NCI-H1092 treated with DMSO at 0.1 percent for 48 hours (cell line): ENCODE measurements at regions not wholly inside any gene's neighbourhood (a gene's known extent, or its start where the extent isn't known, plus 50 kb on each side); places are given as distances from the start of the nearest gene placed in this dataset.
"Not testable (repeated sequence)": the region's sequence is repeated elsewhere in the genome, so short reads cannot be mapped to it uniquely, and the experiment has no call there.

Experiments
- DNase-seq: peaks from one replicate; lab custom pipeline; 2025; lab: John Stamatoyannopoulos, UW

DNA sequence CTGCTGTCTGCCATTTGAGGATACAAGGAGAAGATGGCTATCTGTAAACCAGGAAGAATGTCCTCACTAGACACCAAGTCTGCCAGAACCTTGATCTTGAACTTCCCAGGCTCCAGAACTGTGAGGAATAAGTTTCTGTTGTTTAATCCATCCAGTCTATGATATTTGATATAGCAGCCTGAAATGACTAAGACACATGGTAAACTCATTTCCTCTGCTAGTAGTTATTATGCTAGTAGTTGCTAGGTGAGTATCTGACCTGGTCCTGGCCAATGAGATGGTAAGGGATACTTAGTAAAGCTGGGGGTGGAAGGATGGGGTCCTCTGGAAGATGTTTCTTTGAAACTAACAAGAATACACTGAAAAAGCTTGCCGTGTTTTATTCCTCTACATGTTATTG lies 280.7 kb upstream of the ARHGEF26 start:
- no peak for DNase-seq

DNA sequence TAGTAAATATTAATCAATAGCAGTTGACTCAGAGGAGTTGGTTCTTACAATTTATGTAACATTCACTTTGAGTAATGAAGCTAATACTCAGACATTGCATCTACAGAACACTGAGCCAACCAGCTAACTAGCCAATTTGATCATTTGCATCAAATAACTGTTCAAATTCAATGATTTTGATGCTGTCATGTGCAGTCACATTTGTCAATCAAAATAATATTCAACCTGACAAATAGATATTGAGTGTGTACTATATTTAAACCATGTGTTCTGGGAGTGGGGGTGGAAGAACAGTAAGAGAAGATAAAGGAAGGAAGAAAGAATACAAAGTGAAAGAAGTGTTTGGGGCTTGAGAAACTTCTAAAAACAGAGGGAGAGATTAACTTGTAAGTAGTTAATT lies 277.2 kb upstream of the ARHGEF26 start:
- no peak for DNase-seq

DNA sequence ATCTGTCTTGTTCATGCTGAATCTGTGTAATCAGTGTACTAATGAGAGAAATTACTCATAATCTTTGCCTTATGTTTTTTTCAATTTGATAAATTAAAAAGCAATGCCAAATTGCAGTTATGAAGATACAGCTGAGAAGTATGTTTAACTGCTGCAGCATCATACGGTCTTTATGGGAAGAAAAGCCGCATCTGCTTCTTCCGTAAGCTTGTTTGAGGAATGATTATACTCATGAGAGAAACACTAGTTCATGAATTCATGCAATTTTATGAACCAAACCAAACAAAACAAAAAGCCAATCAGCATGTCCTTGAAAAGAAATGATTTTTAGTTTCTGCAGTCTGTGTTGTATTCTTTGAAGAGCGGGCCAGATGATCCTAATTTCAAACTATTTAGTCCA lies 275.9 kb upstream of the ARHGEF26 start:
- DNase-seq: no peak

DNA sequence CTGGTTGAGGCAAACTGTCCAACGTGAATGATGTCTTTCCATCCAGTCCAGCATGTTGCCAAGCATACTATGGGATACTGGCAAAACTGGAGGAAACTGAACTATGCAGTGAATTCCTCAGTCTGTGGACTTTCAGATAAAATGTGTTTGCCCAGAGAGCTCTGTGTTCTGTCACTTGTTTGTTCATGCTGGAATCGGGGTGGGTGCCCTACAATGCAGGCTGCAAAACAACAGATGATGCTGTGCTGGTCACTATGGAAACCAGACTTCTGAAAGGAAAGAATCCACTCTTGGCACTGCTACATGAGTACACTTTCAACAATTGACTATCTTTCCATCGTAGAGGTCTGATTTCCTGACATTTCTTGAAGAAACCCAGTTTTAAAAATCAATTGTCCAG lies 272.5 kb upstream of the ARHGEF26 start:
- DNase-seq: no peak

DNA sequence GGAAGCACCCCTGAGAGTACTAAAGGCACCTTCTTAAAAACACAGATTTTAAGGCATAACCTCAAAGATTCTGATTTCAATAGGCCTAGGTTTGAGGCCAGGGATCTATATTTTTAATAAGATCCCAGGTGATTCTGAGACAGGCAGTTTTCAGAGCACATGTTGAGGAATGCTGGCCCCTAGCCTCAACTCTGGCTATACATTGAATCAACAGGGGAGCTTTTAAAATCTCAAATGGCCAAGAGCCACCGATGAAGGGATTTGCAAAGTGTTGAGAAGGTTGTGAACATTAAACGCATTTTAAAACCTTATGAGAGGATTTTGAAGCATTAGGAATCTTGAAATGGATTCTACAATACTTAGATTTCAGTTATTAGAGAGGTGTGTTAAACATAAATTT lies 268.8 kb upstream of the ARHGEF26 start:
- DNase-seq: no peak

DNA sequence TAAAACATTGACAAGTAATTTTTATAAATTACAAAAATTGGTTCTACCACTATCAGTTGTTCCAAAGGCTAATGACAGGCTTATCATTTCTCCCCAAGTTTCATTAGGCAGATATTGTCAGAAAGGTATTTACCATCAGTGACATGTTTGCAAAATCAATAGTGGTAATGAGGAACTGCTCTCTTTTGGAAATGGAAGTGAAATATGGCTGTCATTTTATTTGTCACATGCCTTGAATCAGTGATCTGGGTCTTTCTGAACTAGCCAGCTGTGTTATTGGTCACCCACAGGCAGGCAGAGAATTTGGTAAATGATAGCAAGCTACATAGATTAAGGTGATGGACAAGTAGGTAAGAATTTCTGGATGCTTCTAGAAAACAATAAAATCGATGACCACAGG lies 268.0 kb upstream of the ARHGEF26 start:
- DNase-seq: no peak

DNA sequence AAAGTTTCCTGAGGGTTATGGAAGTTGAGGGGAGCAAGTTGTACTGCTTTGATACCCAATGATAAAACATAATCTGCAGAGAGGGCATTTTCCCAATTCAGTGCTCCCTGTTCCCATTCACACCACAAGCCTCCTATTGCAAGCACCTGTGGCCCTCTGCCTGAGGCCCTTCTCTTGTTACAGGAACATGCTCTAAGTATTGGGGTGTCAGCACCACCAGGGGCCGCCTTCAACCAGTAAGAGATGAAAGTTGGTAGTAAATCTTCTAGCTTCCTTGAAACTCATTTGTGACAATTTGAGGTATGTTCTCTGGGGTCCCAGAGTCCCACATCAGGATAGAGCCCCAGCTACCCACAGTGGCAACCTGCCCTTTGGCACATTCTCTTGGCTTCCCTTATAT lies 265.4 kb upstream of the ARHGEF26 start:
- DNase-seq: no peak

DNA sequence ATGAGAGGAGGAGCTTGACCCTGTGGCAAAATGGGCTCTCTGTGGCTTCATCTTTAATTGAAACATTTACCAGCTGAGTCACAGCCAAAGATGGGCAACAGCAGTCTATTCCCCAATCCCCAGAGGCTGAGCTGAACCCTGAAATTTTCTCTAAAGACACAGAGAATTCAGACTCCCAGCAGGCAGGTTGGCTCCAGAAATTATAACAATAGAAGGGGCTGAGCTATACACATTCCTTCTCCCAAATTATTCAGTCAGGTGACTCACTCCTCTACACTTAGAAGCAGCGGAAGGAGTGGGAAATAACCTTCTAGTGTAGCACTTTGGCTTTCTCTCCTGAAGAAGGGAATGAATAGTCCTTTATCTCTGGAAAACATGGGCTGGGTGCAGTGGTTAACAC lies 264.3 kb upstream of the ARHGEF26 start:
- DNase-seq: no peak

DNA sequence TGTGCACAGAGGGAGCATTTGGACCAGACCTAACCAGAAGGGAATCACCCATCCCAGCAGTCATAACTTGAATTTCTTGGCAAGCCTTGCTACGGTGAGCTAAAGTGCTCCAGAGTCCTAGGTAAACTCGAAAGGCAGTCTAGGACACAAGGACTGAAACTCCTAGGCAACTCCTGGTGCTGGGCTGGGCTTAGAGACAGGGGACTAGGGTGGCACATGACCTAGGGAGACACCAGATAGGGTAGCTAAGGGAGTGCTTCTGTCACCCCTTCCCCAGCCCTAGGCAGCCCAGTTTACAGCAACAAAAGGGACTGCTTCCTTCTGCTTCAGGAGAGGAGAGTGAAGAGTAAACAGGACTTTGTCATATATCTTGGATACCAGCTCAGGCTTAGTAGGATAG lies 256.4 kb upstream of the ARHGEF26 start:
- DNase-seq: no peak

DNA sequence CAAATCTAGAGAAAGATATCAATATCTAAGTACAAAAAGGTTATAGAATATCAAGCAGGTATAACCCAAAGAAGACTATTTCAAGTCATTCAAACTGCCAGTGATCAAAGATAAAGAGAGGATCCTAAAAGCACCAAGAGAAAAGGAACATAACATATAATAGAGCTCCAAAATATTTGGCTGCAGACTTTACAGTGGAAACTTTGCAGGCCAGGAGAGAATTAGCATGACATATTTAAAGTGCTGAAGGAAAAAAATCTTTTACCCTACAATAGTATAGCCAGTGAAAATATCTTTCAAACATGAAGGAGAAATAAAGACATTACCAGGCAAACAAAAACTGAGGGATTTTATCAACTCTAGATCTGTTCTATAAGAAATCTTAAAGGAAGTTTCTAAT lies 254.3 kb upstream of the ARHGEF26 start:
- DNase-seq: no peak

DNA sequence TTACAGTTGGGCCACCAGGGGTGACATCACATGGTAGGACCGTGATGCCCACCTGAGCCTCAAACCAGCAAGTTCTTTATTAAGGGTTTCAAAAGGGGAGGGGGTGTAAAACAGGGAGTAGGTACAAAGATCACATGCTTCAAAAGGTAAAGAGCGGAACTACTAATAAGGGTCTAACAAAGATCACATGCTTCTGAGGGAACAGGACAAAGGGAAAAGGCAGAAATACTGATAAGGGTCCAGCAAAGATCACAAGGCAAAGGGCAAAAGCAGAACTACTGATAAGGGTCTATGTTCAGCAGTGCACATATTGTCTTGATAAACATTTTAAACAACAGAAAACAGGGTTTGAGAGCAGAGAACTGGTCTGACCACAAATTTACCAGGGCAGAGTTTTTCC lies 246.8 kb upstream of the ARHGEF26 start:
- not testable (repeated sequence) for DNase-seq

DNA sequence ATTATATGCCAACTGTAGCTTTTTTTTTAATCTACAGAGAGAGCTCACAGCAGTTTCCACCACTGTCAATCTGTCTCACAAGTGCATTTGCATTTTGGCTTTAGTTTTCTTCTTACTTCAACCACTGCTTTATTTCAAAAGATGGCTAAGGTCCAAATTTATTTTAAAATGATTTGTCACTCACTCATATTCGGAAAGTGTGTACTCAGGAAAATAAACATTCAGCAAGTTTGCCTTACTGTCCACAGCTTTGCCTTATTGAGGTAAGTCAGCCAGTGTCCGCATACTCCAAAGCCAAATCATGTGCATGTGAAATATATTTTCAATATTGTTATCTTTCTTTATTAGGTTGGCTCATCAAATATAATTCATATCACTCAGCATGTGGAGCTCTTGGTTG lies 240.7 kb upstream of the ARHGEF26 start:
- DNase-seq: no peak

DNA sequence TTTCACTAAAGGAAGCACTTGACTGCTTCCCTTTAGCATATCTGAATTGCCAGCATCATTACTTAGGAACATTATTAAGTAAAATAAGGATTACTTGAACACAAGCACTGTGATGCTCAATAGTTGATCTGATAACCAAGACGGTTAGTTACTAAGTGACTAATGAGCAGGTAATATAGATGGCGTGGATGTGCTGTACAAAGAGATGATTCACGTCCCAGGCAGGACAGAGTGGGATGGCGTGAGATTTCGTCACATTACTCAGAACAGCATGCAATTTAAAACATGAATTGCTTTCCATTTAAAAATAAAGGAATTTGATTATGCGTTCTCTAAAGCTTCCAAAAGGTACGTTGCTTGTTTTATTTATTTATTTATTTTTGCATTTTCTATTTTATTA lies 240.0 kb upstream of the ARHGEF26 start:
- no peak for DNase-seq

DNA sequence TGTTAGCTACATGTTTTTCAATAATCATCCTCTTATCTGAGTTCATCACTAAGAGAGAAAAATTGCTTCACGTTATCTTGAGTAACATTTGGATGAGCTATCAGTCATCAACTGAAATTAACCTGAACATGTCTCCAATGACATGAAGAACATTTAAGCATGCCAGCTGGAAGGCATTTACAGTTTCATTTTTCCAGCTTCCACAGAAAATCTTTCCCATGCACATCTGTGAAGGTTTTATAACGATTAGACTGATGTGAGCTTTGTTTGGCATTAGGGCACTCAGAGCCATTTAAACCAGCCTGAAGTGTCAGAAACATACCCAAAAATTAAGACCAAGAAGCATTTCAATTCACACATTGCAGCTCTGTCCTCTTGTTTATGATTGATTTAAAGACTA lies 235.8 kb upstream of the ARHGEF26 start:
- no peak for DNase-seq

DNA sequence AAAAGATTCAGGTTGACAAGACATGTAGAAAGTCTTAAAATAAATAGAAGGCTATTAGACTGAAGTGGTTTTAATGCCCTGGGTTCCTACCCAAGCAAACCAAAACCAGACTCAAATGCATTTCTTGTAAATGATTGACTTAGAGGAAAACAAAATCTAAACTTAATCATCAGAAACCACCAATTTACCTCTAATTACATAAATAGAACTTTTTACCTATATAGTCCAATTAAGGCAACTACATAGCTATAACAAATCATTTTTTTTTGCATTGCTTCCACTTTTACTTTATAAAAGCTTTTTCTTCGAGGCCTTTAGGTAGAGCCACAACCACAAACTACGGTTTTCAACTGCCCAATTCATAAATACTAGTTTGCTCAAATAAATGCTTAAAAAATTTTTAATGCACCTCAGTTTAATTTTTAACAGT lies 231.3 kb upstream of the ARHGEF26 start:
- no peak for DNase-seq

DNA sequence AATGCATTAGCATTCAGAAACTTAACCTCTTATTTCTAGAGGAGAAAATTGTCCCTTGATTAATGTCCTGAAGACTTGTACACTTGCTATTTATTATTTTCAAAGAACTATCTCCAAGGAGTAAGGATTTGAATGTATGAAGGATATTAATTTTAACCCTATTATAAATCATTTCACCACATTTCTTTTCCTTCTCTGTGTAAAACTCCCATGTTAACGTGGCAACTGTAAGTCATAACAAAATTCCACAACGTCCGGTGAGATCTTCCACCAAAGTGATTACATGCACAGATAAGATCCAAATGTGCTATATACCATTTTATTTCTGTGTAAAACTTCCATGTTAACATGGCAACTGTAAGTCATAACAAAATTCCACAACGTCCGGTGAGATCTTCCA lies 229.1 kb upstream of the ARHGEF26 start:
- DNase-seq: no peak

DNA sequence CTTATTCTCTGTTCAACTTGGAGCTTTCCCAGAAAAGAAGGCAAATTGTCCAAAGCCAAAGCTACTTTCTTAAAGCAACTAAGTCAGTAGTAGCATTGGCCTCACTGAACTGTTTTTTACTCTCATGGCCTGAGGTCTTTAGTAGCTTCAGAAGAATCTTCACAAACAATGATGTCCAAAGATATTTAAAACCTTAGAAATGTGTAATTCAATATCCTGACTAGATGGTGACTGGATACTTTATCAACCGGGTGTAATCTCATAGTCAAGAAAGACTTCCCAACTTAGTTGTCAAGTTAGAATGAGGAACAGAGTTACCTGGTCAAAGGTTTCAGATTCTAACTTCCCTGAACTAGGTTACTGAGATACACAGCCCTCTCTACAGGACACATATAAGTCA lies 226.3 kb upstream of the ARHGEF26 start:
- no peak for DNase-seq

DNA sequence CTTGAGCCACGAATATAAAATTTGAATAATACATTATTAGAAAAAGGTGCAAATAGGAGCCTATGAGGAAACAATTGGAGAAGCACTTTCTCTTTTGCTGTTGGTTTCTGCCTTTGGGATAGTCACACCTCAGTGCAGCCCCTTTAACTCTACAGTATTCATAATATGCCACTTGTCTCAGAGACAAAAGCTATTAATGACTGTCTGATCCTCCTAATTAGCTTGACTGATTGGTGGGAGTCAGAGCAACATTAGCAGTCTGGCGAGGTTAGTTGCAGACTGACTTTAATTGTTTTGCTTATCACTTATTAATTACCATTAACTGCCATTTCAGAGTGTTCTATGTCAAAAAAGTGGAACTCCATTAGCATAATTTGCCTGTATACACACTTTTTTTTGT lies 225.0 kb upstream of the ARHGEF26 start:
- no peak for DNase-seq

DNA sequence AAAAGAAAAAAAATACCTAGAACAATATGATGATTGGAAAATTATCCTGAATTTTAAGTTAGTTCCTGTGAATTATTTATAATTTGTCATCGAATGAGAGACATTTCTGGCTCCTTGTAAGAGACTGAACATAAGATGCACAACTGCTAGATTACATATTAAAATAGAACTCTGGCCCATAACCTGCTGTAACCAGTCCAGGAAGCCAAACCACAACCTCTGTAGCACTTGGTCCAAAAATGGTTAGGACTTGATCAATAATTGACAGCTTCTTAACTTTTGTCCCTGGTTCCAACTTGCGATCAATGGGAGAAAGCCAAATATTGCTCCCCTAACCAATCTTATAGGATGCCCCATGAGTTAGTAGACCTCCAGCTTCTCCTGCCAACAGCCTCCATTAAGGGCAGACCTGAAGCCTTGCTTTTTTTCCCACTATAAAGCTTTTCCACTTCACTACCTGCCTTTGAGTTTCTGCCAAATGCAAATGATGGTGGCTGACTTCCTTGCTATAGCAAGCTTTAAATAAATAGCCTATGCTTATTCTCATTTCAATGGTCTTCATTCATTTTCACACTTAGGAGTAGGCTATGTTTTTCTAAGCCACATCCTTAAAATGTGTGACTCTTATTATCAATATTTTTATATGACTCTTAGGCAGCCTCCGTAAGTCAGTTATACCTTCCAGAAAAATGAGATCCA lies 224.0 kb upstream of the ARHGEF26 start:
- no peak for DNase-seq

DNA sequence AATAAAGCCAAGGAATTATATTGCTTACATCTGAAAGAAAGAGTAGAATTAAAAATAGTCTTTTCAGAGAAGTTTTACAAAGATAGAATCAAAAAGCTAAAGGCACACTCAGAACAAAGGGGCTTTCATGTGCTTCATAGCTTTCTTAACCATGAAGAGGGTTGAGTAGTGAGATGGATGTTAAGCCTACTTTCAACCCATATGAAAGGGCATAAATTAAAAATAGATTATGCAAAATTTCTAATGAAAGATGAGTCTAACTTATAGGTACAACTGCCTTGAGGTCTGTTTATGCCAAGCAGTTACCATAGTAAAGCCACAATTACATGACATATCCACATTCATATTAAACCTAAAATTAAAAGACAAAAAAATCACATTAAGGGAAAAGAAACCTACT lies 223.3 kb upstream of the ARHGEF26 start:
- DNase-seq: no peak

DNA sequence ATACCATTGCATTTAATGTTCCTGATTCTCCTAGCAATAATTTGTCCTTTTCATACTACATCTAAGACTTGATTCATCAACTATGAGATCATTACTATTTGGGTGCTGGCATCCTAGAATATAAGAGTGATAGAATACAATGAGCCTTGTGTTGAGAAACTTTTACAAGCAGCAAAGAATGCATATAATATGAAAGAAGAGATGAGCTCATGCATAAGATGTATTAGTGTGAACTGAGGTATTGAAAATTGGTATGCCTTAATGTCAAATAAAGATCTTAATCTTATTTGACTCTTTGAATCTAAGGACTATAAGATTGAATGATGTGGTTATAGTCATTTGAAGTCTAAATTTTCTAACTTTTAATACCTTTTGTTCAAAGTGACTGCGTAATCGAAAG lies 220.0 kb upstream of the ARHGEF26 start:
- no peak for DNase-seq

DNA sequence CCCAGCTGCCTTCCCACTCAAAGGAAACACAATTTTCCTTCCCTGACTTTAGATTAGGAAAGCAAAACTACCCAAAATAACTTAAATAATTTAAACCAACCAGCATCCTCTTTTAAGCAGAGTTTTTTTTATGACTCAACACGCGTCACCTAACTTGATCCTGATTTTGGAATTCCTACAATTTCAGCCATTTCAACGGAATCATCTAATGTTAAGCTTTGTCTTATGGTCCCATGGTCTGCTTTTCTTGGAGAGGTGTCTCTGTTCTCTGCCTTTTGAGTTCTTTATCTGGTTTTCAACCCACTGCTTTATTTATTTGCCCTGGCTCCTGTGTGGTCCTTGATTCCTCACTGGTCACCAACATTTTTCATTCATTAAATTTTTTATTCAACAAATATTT lies 219.2 kb upstream of the ARHGEF26 start:
- no peak for DNase-seq

DNA sequence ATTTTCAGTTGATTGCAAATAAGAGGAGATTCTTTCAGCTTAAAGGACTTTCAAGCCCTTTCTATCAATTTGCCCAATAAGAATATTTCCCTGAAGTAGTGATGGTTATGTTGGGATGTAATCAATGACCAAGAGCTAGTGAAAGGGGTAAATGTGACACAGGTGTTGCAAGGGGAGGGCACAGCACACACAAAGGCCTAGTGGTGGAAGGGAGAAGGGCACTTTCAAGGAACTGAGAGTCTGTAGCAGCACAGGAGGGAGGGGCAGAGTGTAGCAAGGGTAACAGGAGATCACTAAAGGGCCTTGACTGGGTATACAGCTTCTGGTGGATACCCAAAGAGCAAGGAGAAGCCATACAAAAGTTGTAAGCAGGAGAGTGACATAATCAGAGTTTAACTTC lies 217.8 kb upstream of the ARHGEF26 start:
- DNase-seq: no peak

DNA sequence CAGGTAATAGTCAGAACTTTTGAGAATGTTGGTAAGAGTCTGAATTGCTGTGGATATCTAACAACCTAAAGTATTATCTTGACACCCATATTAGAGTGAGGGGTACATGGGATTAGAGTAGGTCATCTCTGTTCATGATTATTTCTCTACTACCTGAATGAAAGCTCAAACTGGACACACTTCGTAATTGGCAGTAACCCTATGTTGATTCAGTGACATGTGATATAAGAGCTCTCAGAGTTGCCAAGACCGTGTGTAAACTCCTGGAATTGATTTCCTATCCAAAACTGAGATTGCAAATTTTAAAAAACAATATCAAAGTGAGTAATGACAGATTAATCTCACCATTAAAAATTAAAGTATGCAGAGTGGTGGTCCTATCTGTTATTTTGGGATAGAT lies 214.8 kb upstream of the ARHGEF26 start:
- DNase-seq: peak; percentile 43

DNA sequence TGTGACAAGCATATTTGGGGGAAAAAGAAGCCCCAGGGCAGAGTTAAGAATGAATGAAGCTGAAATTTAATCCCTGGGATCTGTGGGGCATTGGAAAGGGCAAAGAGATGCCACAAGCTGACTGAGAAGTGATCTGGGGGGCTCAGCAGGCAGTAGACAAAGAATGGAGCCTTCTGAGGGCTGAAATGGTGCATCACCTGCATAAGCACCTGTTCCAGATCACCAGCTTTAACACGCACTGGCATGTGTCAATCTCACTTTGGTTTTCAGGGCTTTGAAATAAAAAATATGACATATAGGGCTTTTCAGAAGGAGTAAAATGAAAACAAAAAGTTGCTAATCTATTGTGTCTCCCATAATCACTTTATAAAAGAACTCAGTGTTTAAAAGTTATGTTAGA lies 210.8 kb upstream of the ARHGEF26 start:
- no peak for DNase-seq
